ENCODE measurements at regions not wholly inside any gene's neighbourhood (a gene's known extent, or its start where the extent isn't known, plus 50 kb on each side); places are given as distances from the start of the nearest gene placed in this dataset.

GRCh38 chr2:193703411-193703810, 1508.7 kb upstream of the TMEFF2 start:
- no peak for TF ChIP-seq CTCF (IDR thresholded peaks at IDR 0.05 in 8 of 11, conservative IDR thresholded peaks at IDR 0.05 in 3 of 11)
- no peak for TF ChIP-seq POLR2A (IDR thresholded peaks at IDR 0.05)

All from spleen (tissue), 7 donors.